Left cardiac atrium (tissue), 4 donors: ENCODE measurements at regions not wholly inside any gene's neighbourhood (a gene's known extent, or its start where the extent isn't known, plus 50 kb on each side); places are given as distances from the start of the nearest gene placed in this dataset.

ENCODE experiments used
- ATAC-seq, 2 donors: fragments of 200-7000 bp; cut with Tn5 transposase; one replicate each; pipeline ENCODE4 v1.9.1; 2020; ENCODE audit warnings: mild to moderate bottlenecking in 2 of 2, moderate library complexity in 2 of 2
- DNase-seq: peaks from one replicate; pipeline ENCODE4 v3.0.0-alpha.2; 2020
- intact Hi-C, 2 donors: fragments of 100-400 bp; cut with DNase I; formaldehyde crosslinking; loops; one replicate each; pipeline versions ENCODE4 v1.14.1 to v1.15.1; 2022 to 2023
- donor health status: DM: no; HTN: yes; CAD: no.
- donor health status: DM: no; HTN: yes; CAD: no; lungs with severe emphysema.
- donor health status: DM: yes; HTN: yes; CAD: no.
- donor health status: Dilated cardiomyopathy.

DNA sequence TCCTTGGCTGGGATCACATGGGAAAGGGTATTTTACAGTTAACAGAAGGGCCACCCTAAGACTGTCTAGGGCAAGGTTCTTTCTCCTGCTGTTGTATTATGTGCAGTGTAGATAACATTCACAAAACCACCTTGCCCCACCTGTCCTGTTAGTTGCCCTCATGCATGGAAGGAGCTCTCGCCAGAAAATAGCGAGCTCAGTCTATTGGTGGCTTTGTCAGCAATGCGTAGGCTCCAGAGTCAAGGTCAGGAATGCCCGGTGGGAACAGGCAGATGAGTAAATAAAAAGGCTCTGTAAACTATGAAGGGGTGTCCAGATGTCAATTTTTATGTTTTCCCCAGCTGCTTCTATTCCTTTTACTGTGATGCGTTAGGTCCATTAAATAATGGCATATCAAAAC lies 107.1 kb upstream of the WDR11 start:
- intact Hi-C loops: no loop called here
- DNase-seq: no peak
- ATAC-seq: no peak

GRCh38 chr10:120746001-120746777 lies 105.0 kb upstream of the WDR11 start:
- DNase-seq (no peak), ATAC-seq (no peak)
- intact Hi-C loops: no loop called here

GRCh38 chr10:120748519-120748918 lies 102.6 kb upstream of the WDR11 start:
- intact Hi-C loops: no loop called here
- ATAC-seq (no peak), DNase-seq (no peak)

DNA sequence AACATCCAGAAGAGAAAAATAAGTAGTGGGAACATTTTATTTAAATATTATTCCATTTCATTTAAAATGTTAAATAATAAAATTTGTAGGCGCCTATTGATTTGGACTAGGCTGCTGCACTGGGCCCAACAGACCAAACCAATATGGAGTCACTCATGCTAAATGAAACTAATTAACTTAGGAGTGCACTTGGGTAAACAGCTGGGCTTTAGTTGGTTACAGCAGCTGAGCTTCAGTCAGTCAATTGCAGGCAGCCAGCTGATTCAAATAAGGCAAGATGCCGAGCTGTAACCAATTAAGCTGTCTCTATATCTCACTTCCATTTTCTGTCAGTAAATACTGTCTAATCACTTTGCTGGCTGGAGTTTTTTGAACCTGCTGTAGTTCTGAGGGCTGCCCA lies 102.1 kb upstream of the WDR11 start:
- intact Hi-C loops: no loop called here
- DNase-seq: no peak
- ATAC-seq: no peak

GRCh38 chr10:120749856-120750566 lies 101.2 kb upstream of the WDR11 start:
- peak; percentile 34 to 69 for ATAC-seq
- no peak for DNase-seq
- intact Hi-C loops: no loop called here

GRCh38 chr10:120755771-120756170 lies 95.4 kb upstream of the WDR11 start:
- intact Hi-C loops: no loop called here
- DNase-seq: no peak
- ATAC-seq: no peak

GRCh38 chr10:120760253-120760652 lies 90.9 kb upstream of the WDR11 start:
- DNase-seq (no peak), ATAC-seq (no peak)
- intact Hi-C loops: no loop called here

- no peak for ATAC-seq
- no peak for DNase-seq
- intact Hi-C loops: no loop called here
These were observed 89.2 kb upstream of the WDR11 start for GRCh38 chr10:120761951-120762350.

- no peak for DNase-seq
- intact Hi-C loops: no loop called here
- ATAC-seq: no peak
These were observed 85.8 kb upstream of the WDR11 start for GRCh38 chr10:120765226-120765803.

- no peak for ATAC-seq
- no peak for DNase-seq
- intact Hi-C loops: no loop called here
These were observed 82.9 kb upstream of the WDR11 start for GRCh38 chr10:120768227-120768626.

DNA sequence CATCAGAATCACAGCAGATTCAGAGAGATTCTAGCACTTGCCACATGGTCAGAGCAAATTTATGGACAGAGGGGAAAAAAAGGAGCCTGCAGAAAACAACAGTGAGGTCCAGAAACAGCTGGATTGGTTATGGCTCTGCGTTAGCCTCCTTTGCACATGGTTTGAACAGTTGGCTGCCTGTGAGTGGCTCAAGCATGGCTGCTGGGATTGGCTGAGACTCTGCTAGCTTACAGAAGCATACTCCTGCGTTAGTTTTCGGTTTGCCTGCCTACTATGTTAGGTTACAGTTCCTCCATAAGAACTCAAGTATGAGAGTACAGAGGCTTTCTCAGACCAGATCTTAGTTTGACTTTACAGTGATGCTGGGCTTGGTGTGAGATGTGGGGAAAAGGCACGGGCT lies 80.7 kb upstream of the WDR11 start:
- ATAC-seq (peak in 1 of 2 donors; percentile 34), DNase-seq (no peak)
- intact Hi-C loops: no loop called here

GRCh38 chr10:120776442-120776841 lies 74.7 kb upstream of the WDR11 start:
- ATAC-seq: no peak
- intact Hi-C loops: no loop called here
- no peak for DNase-seq

GRCh38 chr10:120782336-120782735 lies 68.8 kb upstream of the WDR11 start:
- DNase-seq (no peak), ATAC-seq (no peak)
- intact Hi-C loops: no loop called here

- ATAC-seq (no peak), DNase-seq (no peak)
- intact Hi-C loops: no loop called here
These were observed 68.1 kb upstream of the WDR11 start for GRCh38 chr10:120783098-120783497.

DNA sequence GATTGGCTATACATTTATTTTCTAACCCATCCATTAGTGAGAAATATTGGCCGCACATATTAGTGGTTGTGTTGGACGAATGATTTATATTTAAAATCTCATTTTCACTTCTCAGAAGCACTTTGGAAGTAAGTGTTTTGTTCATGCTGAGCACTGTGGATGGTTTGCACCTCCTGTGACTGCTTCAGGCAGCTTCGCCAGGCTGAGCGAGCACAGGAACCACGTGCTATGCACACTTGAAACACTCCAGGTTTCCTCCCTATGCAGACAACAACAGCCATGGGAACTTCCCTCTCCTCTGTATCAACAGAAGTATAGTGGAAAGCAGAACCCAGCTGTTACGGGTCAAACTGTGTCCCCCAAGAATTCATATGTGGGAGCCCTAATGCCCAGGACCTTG lies 67.3 kb upstream of the WDR11 start:
- DNase-seq (no peak), ATAC-seq (no peak)
- intact Hi-C loops: no loop called here

DNA sequence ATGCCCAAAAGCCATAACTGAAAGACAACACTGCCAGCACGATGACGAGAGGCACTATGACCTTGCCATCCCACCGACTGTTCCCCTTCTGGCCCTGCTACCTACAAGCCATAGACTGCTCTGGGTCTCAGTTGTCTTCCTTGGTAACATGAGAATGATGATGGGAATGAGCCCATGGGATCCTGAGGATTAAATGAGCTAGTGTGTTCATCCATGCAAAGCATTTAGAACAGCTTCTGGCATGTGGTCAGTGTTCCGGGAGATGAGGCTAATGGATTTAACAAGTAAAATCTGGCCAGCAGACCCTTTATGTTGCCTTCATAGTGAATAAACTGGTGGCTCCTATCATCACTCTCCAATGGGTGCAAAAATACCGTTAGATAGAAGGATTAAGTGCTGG lies 62.4 kb upstream of the WDR11 start:
- no peak for DNase-seq
- intact Hi-C loops: no loop called here
- no peak for ATAC-seq

DNA sequence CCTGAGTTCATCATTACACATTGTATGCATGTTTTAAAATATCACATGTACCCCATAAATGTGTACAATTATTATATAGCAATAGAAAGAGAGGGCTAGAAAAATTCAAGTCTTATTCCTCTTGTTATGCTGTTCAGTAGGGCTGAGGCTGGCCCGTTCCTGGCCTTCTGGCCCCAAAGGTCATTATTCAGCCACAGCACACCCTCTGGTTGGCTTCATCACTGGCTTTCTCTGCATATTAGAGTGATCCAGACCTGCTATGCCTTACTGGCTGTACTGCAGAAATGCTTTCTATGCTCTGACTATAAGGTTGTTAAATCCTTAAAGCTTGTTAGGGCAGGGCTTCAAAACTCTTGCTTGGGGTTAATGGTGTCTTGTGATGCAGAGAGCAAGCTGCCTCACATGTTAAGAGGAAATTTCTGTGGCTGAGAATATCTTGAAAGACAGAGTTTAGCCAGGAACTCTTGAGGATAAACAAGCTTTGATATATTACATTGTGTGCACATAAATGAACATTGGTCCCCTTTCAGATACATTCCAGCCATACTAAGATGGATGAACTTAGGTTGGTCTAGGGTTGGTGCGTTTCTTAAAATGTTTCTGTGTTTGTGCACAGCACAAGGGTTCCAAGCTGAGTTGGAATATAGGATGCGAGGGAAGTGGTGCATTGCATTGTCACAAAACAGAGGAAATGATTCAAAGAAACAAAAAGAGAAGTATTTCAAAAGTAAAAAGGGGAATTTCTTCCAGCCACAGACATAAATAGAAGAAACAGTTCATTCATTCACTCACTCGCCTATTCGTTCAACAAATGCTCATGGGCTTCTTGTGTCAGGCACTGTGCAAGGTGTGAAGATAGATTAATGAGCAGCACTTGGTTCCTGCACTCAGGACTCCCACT lies 61.6 kb upstream of the WDR11 start:
- no peak for ATAC-seq
- DNase-seq: no peak
- intact Hi-C loops: no loop called here

DNA sequence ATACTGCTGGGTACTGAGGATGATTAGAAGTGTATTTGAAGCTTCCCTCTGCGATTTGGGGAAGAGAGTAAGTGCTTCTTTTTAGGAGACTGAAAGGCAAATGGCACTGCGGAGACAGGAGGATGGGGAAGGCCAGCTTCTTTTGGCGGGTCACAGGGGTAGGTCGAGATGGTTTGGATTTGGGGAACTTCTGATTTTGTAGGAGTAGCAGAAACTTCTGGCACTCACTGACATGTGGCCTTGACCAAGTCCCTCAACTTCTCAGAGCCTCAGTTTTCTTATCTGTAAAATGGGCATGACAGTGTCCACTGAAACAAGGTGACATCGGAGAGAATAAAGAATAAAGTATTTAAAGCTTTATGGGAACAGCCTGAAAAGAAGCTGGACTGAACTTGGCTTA lies 59.8 kb upstream of the WDR11 start:
- intact Hi-C loops: no loop called here
- no peak for DNase-seq
- ATAC-seq: no peak

GRCh38 chr10:120793088-120793487 lies 58.1 kb upstream of the WDR11 start:
- DNase-seq (no peak), ATAC-seq (no peak)
- intact Hi-C loops: no loop called here

DNA sequence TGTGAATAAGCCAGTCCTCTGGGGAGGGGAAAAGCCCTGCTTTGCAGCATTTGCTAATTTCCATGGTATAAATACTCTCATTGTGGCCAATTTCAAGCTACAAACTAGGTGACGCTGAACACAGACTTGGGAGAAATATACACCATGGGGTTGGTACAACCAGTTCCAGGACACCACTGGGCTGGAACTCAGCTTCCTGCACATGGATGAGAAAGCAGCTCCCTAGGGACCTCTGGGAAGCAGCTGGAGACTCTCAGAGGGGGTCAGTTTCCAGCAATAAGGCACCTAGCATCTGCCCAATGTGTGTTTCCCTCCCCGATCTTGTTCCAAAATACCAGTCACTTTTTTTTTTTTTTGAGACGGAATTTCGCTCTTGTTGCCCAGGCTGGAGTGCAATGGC lies 56.8 kb upstream of the WDR11 start:
- intact Hi-C loops: no loop called here
- DNase-seq (no peak), ATAC-seq (no peak)
